RWPE2 (cell line): ENCODE measurements at regions not wholly inside any gene's neighbourhood (a gene's known extent, or its start where the extent isn't known, plus 50 kb on each side); places are given as distances from the start of the nearest gene placed in this dataset.

Source experiments
- ATAC-seq: fragments of 200-7000 bp; cut with Tn5 transposase; 3 replicates; pipeline ENCODE4 v1.9.1; 2021; ENCODE audit warnings: low read depth
- DNase-seq: peaks from one replicate; pipeline ENCODE4 v3.0.0-alpha.2; 2020; ENCODE audit warnings: low spot score
- H3K27ac ChIP-seq: fragments of 450-650 bp; 2 replicates; pipeline ENCODE4 v1.5.1; 2017; ENCODE audit warnings: mild to moderate bottlenecking; ENCODE audit not compliant: poor library complexity, severe bottlenecking
- H3K27me3 ChIP-seq: fragments of 250-450 bp; sonication (Bioruptor Pico); 2 replicates; pipeline ENCODE4 v1.5.1; 2021; ENCODE audit warnings: mild to moderate bottlenecking, moderate library complexity; ENCODE audit not compliant: insufficient read depth, poor library complexity, severe bottlenecking
- H3K36me3 ChIP-seq: fragments of 250-450 bp; sonication (Bioruptor Pico); 2 replicates; pipeline ENCODE4 v1.5.1; 2020; ENCODE audit warnings: low read depth, mild to moderate bottlenecking, moderate library complexity
- H3K4me1 ChIP-seq: fragments of 250-450 bp; sonication (Bioruptor Pico); 2 replicates; pipeline ENCODE4 v1.5.1; 2021; ENCODE audit warnings: mild to moderate bottlenecking, moderate library complexity; ENCODE audit not compliant: insufficient read depth, poor library complexity, severe bottlenecking
- H3K4me3 ChIP-seq: fragments of 250-450 bp; sonication (Bioruptor Pico); 2 replicates; pipeline ENCODE4 v1.5.1; 2021; ENCODE audit warnings: mild to moderate bottlenecking, moderate library complexity; ENCODE audit not compliant: severe bottlenecking
- H3K9me3 ChIP-seq: fragments of 250-450 bp; sonication (Bioruptor Pico); 2 replicates; pipeline ENCODE4 v1.5.1; 2021; ENCODE audit warnings: mild to moderate bottlenecking, moderate library complexity; ENCODE audit not compliant: severe bottlenecking
- TF ChIP-seq, protein P1 (sequence below): fragments of 450-650 bp; IDR thresholded peaks from one replicate; pipeline ENCODE4 v1.5.1; 2017; ENCODE audit warnings: mild to moderate bottlenecking, moderate library complexity; ENCODE audit not compliant: poor library complexity, severe bottlenecking

DNA sequence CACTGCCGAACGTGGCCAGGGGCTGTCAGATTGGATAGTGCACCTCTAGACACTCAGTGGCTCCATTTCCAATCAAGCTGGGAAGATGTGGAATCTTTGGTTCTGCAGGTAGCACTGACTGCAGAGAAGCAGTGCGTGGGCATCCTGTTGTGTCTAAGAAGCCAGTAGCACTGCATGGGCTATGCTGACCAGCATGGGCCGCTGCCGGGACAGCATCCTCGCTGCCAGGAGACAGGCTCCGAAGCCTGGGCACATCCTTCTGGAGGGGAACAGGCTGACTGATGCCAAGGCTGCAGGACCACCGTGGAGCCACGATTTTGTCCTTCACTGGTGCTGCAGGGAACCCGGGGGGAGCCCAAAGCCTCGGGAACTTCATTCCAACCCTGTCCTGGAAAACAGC lies 649.4 kb downstream of the NPHP4 start:
- H3K4me1 ChIP-seq, result no peaks in the 10 kb centered on the region
- no peaks in the 10 kb centered on the region for H3K27me3 ChIP-seq
- H3K9me3 ChIP-seq, result no peaks in the 10 kb centered on the region
- no peak for DNase-seq
- H3K36me3 ChIP-seq, result no peaks in the 10 kb centered on the region
- TF ChIP-seq, protein P1, sequence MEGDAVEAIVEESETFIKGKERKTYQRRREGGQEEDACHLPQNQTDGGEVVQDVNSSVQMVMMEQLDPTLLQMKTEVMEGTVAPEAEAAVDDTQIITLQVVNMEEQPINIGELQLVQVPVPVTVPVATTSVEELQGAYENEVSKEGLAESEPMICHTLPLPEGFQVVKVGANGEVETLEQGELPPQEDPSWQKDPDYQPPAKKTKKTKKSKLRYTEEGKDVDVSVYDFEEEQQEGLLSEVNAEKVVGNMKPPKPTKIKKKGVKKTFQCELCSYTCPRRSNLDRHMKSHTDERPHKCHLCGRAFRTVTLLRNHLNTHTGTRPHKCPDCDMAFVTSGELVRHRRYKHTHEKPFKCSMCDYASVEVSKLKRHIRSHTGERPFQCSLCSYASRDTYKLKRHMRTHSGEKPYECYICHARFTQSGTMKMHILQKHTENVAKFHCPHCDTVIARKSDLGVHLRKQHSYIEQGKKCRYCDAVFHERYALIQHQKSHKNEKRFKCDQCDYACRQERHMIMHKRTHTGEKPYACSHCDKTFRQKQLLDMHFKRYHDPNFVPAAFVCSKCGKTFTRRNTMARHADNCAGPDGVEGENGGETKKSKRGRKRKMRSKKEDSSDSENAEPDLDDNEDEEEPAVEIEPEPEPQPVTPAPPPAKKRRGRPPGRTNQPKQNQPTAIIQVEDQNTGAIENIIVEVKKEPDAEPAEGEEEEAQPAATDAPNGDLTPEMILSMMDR, result no peak
- no peak overlapping the region for H3K4me3 ChIP-seq
- ATAC-seq, result no peak
- H3K27ac ChIP-seq, result no peak overlapping the region

DNA sequence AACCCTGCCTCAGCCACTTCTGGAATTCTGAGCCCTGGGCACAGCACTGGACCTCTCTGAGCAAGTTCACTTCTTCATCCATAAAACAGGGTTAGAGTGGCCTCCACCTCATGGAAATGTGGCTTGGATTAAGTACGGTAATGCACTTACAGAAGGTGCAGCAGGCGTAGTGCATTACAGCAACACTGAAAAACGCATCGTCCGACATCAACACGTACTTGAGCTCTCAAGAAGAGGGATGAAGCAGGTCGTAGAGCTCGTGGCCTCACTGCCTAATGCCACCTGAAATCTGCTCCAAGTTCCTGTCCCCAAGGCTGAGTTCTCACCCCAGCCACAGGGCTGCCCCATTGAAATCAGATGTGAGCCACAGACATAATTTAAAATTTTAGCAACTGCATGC lies 650.1 kb downstream of the NPHP4 start:
- Histone ChIP-seq H3K27me3 (no peaks in the 10 kb centered on the region), H3K9me3 (no peaks in the 10 kb centered on the region), H3K36me3 (no peaks in the 10 kb centered on the region), H3K4me1 (no peaks in the 10 kb centered on the region), H3K27ac (no peak overlapping the region), H3K4me3 (no peak overlapping the region)
- TF ChIP-seq, protein P1, result no peak
- ATAC-seq, result no peak
- DNase-seq, result no peak

- Histone ChIP-seq H3K4me1 (no peaks in the 10 kb centered on the region), H3K4me3 (no peak overlapping the region), H3K9me3 (no peaks in the 10 kb centered on the region), H3K27me3 (no peaks in the 10 kb centered on the region), H3K36me3 (no peaks in the 10 kb centered on the region), H3K27ac (no peak overlapping the region)
- no peak for ATAC-seq
- no peak for DNase-seq
- TF ChIP-seq, protein P1, result no peak
Observed at GRCh38 chr1:5341471-5341870, 650.8 kb downstream of the NPHP4 start.

GRCh38 chr1:5340560-5341130 lies 651.6 kb downstream of the NPHP4 start:
- DNase-seq, result no peak
- Histone ChIP-seq H3K27ac (no peak overlapping the region), H3K9me3 (no peaks in the 10 kb centered on the region), H3K4me1 (no peaks in the 10 kb centered on the region), H3K36me3 (no peaks in the 10 kb centered on the region), H3K27me3 (no peaks in the 10 kb centered on the region), H3K4me3 (no peak overlapping the region)
- ATAC-seq, result no peak
- TF ChIP-seq, protein P1, result no peak

DNA sequence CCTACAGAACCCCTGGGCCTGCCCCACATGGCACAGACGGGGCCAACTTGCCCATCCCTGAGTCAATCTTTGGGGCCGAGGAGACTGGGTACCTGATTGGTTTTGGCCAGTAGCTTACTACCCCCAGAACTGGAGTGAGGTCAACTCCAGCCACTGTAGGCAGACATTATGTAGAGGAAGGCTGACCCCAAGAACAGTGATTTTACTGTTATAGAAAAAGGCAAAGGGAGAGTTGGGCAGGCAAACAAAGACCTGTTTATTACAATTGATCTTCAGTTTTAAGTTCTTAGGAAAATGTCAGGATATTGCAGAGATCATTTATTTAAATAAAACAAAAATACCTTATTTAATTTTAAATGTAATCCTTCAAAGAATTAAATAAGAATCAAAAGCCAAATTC lies 653.8 kb downstream of the NPHP4 start:
- H3K36me3 ChIP-seq, result no peaks in the 10 kb centered on the region
- H3K27ac ChIP-seq, result no peak overlapping the region
- no peaks in the 10 kb centered on the region for H3K27me3 ChIP-seq
- H3K9me3 ChIP-seq, result no peaks in the 10 kb centered on the region
- ATAC-seq (no peak), DNase-seq (no peak)
- H3K4me1 ChIP-seq, result no peaks in the 10 kb centered on the region
- H3K4me3 ChIP-seq, result no peak overlapping the region
- TF ChIP-seq, protein P1, result no peak
